ENCODE measurements at regions not wholly inside any gene's neighbourhood (a gene's known extent, or its start where the extent isn't known, plus 50 kb on each side); places are given as distances from the start of the nearest gene placed in this dataset.

DNA sequence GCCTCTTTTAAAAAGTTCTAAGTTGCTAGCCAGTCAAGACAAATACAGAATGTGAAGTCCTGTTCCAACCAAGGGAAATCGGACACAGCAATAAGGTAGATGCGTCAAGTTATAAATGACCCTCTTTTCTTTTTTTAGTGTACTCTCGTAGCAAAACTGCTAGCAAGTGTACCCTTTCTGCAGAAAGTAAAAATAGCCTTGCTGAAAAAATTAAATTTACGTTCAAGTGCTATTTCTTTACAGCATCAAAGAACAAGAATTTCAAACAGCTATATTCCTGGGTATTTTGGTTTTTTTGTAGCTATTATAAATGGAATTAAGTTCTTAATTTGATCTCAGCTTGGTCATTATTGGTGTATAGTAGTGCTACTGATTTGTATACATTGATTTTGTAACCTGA, 119.2 kb downstream of the NAA11 start:
- TF ChIP-seq POLR2AphosphoS5 (IDR thresholded peaks at IDR 0.05; ENCODE audit: borderline replicate concordance, low read depth, low read length) (no peak), EZH2 (IDR thresholded peaks at IDR 0.05) (no peak), FOXP2 (optimal IDR thresholded peaks at IDR 0.05; ENCODE audit: control extremely low read depth, extremely low read length, insufficient read depth) (no peak)

Data from SK-N-MC (cell line).